ENCODE measurements at regions not wholly inside any gene's neighbourhood (a gene's known extent, or its start where the extent isn't known, plus 50 kb on each side); places are given as distances from the start of the nearest gene placed in this dataset.

GRCh38 chr4:181757910-181758660 lies 485.1 kb upstream of the TENM3 start (continued):
- TF ChIP-seq, protein P1, sequence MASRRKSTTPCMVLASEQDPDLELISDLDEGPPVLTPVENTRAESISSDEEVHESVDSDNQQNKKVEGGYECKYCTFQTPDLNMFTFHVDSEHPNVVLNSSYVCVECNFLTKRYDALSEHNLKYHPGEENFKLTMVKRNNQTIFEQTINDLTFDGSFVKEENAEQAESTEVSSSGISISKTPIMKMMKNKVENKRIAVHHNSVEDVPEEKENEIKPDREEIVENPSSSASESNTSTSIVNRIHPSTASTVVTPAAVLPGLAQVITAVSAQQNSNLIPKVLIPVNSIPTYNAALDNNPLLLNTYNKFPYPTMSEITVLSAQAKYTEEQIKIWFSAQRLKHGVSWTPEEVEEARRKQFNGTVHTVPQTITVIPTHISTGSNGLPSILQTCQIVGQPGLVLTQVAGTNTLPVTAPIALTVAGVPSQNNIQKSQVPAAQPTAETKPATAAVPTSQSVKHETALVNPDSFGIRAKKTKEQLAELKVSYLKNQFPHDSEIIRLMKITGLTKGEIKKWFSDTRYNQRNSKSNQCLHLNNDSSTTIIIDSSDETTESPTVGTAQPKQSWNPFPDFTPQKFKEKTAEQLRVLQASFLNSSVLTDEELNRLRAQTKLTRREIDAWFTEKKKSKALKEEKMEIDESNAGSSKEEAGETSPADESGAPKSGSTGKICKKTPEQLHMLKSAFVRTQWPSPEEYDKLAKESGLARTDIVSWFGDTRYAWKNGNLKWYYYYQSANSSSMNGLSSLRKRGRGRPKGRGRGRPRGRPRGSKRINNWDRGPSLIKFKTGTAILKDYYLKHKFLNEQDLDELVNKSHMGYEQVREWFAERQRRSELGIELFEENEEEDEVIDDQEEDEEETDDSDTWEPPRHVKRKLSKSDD (CRISPR knock-in tag; IDR thresholded peaks at IDR 0.05; ENCODE audit: low read depth) = no peak
- no peak for TF ChIP-seq ZNF30 (CRISPR knock-in tag; IDR thresholded peaks at IDR 0.05)
- TF ChIP-seq ZSCAN31 (CRISPR knock-in tag; IDR thresholded peaks at IDR 0.05; ENCODE audit: low read depth) = no peak
- TF ChIP-seq ZNF432 (CRISPR knock-in tag; IDR thresholded peaks at IDR 0.05; ENCODE audit: borderline replicate concordance) = no peak
- TF ChIP-seq ZNF503 (CRISPR knock-in tag; IDR thresholded peaks at IDR 0.05) = no peak
- no peak for TF ChIP-seq IRX3 (CRISPR knock-in tag; IDR thresholded peaks at IDR 0.05; ENCODE audit: borderline replicate concordance, low read depth)

GRCh38 chr4:181760560-181760959 lies 482.6 kb upstream of the TENM3 start:
- Histone ChIP-seq H3K79me2 (ENCODE audit: insufficient read depth, low read length) (no peaks in the 10 kb centered on the region), H3K4me1 (ENCODE audit: insufficient read depth, low read length) (no peaks in the 10 kb centered on the region), H3K9ac (ENCODE audit: insufficient read depth, low read depth, low read length) (no peak overlapping the region), H3K36me3 (replicated peaks in 1 of 2; ENCODE audit: control insufficient read depth in 1 of 2, insufficient read depth in 2 of 2, low read length in 2 of 2) (no peaks in the 10 kb centered on the region), H3K27ac (ENCODE audit: extremely low read length, insufficient read depth, low read length) (no peak overlapping the region), H3K4me2 (ENCODE audit: low read depth, low read length) (no peak overlapping the region), H3K27me3 (ENCODE audit: control insufficient read depth in 1 of 2, insufficient read depth in 2 of 2, low read length in 2 of 2) (no peaks in the 10 kb centered on the region), H3K9me3 (ENCODE audit: low read length) (no peaks in the 10 kb centered on the region), H4K20me1 (ENCODE audit: insufficient read depth, low read length) (no peaks in the 10 kb centered on the region), H2AFZ (ENCODE audit: low read length) (no peak overlapping the region), H3K4me3 (replicated peaks in 1 of 3; ENCODE audit: insufficient read depth in 1 of 3, low read depth in 2 of 3, low read length in 3 of 3) (no peak overlapping the region)
- FAIRE-seq (no peak), ATAC-seq (no peak), DNase-seq (ENCODE audit: low spot score) (no peak)
- POLR2A ChIA-PET = no interaction called here
- CTCF ChIA-PET (ENCODE audit: low intra/inter-chr PET ratio, low total read pairs) = no interaction called here
- intact Hi-C loops (cut with micrococcal nuclease; ENCODE audit: unreplicated experiment) = loop anchor here (10.0 kb wide), 1 partner anchor 334 kb away; no protein-coding TSS in a partner anchor
- in situ Hi-C loops (cut with HindIII; ENCODE audit: extremely low pct_ligation_motif_present, low pct_unique_long_range_greater_than_20kb) = no loop called here
- no TSS peak for BruUV-seq (replicated peaks)
- TF ChIP-seq ZNF432 (CRISPR knock-in tag; IDR thresholded peaks at IDR 0.05; ENCODE audit: borderline replicate concordance) (no peak), HBP1 (CRISPR knock-in tag; IDR thresholded peaks at IDR 0.05; ENCODE audit: low read depth) (no peak), BRCA1 (CRISPR knock-in tag; IDR thresholded peaks at IDR 0.05) (no peak), RFXANK (CRISPR knock-in tag; IDR thresholded peaks at IDR 0.05) (no peak), ZNF354B (CRISPR knock-in tag; IDR thresholded peaks at IDR 0.05) (no peak), ELF1 (CRISPR knock-in tag; IDR thresholded peaks at IDR 0.05) (no peak), ZNF780A (CRISPR knock-in tag; IDR thresholded peaks at IDR 0.05) (no peak), ZNF720 (CRISPR knock-in tag; IDR thresholded peaks at IDR 0.05) (no peak)
- TF ChIP-seq, protein P2, sequence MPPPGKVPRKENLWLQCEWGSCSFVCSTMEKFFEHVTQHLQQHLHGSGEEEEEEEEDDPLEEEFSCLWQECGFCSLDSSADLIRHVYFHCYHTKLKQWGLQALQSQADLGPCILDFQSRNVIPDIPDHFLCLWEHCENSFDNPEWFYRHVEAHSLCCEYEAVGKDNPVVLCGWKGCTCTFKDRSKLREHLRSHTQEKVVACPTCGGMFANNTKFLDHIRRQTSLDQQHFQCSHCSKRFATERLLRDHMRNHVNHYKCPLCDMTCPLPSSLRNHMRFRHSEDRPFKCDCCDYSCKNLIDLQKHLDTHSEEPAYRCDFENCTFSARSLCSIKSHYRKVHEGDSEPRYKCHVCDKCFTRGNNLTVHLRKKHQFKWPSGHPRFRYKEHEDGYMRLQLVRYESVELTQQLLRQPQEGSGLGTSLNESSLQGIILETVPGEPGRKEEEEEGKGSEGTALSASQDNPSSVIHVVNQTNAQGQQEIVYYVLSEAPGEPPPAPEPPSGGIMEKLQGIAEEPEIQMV (CRISPR knock-in tag; IDR thresholded peaks at IDR 0.05; ENCODE audit: low read depth) = no peak
- TF ChIP-seq, protein P3, sequence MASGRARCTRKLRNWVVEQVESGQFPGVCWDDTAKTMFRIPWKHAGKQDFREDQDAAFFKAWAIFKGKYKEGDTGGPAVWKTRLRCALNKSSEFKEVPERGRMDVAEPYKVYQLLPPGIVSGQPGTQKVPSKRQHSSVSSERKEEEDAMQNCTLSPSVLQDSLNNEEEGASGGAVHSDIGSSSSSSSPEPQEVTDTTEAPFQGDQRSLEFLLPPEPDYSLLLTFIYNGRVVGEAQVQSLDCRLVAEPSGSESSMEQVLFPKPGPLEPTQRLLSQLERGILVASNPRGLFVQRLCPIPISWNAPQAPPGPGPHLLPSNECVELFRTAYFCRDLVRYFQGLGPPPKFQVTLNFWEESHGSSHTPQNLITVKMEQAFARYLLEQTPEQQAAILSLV (CRISPR knock-in tag; IDR thresholded peaks at IDR 0.05; ENCODE audit: borderline replicate concordance) = no peak

Measured in HepG2 (cell line).